Panc1 (cell line): ENCODE measurements at regions not wholly inside any gene's neighbourhood (a gene's known extent, or its start where the extent isn't known, plus 50 kb on each side); places are given as distances from the start of the nearest gene placed in this dataset.

ENCODE experiments used
- ATAC-seq: fragments of 200-7000 bp; cut with Tn5 transposase; 2 replicates; pipeline ENCODE4 v1.9.1; 2020; ENCODE audit warnings: mild to moderate bottlenecking, moderate library complexity
- BruUV-seq: library from RNA; stranded (reverse); fragments of 400-500 nt; replicated peaks from 2 replicates; lab custom pipeline; 2021; lab: Mats Ljungman, UMichigan
- CTCF ChIA-PET: fragments of 300-600 bp; sonication (Branson Sonifier 250); formaldehyde crosslinking; loops from one replicate; lab custom pipeline; 2022; ENCODE audit warnings: antibody characterized with exemption; lab: Charles Lee
- POLR2A ChIA-PET: fragments of 300-600 bp; sonication (Branson Sonifier 250); formaldehyde crosslinking; loops from one replicate; lab custom pipeline; 2022; ENCODE audit warnings: antibody characterized with exemption; lab: Charles Lee
- DNase-seq: peaks from one replicate; pipeline ENCODE4 v3.0.0-alpha.2; 2010; ENCODE audit warnings: low read depth, low spot score
- H3K27ac ChIP-seq: 2 replicates; pipeline ENCODE4 v1.5.1; 2011; ENCODE audit warnings: mild to moderate bottlenecking, low read length, inconsistent platforms
- H3K27me3 ChIP-seq: fragments of 200-500 bp; sonication (Bioruptor generic); 2 replicates; pipeline ENCODE4 v1.6.0; 2014; ENCODE audit warnings: low read length, inconsistent platforms; ENCODE audit not compliant: control insufficient read depth, insufficient read depth
- H3K36me3 ChIP-seq: fragments of 200-500 bp; sonication (Bioruptor generic); 2 replicates; pipeline ENCODE4 v1.5.1; 2014; ENCODE audit warnings: inconsistent platforms, mild to moderate bottlenecking, low read length, moderate library complexity; ENCODE audit not compliant: control insufficient read depth, insufficient read depth
- H3K4me1 ChIP-seq: 2 replicates; pipeline ENCODE4 v1.5.1; 2011; ENCODE audit warnings: inconsistent platforms, mild to moderate bottlenecking, low read length, moderate library complexity; ENCODE audit not compliant: control insufficient read depth, insufficient read depth
- H3K4me3 ChIP-seq, 2 experiments: 2 replicates each; pipeline ENCODE4 v1.5.1; 2011 to 2012; ENCODE audit warnings: low read depth in 2 of 2, low read length in 2 of 2, mild to moderate bottlenecking in 2 of 2, inconsistent platforms in 1 of 2, moderate library complexity in 1 of 2
- H3K9me3 ChIP-seq: fragments of 200-500 bp; sonication (Bioruptor generic); 2 replicates; pipeline ENCODE4 v1.5.1; 2014; ENCODE audit warnings: low read depth, mild to moderate bottlenecking, inconsistent platforms, low read length, moderate library complexity; ENCODE audit not compliant: control insufficient read depth, insufficient read depth
- POLR2AphosphoS5 ChIP-seq: IDR thresholded peaks from 2 replicates; pipeline ENCODE4 v1.6.1; 2012; ENCODE audit warnings: mild to moderate bottlenecking, low read depth, low read length, moderate library complexity
- SIN3A ChIP-seq: IDR thresholded peaks from 2 replicates; pipeline ENCODE4 v1.6.1; 2012; ENCODE audit warnings: low read depth, mild to moderate bottlenecking, low read length, moderate library complexity, borderline replicate concordance; ENCODE audit not compliant: insufficient read depth
- TCF7L2 ChIP-seq: IDR thresholded peaks from 2 replicates; pipeline ENCODE4 v1.6.1; 2011; ENCODE audit warnings: mild to moderate bottlenecking, low read depth, low read length, inconsistent platforms
- in situ Hi-C: cut with HindIII; loops from 2 replicates; pipeline ENCODE4 v1.10.0; 2016; ENCODE audit warnings: low sequenced_read_pairs, low pct_unique_long_range_greater_than_20kb
- intact Hi-C: fragments of 100-400 bp; cut with micrococcal nuclease; formaldehyde crosslinking; loops from one replicate; pipeline ENCODE4 v1.10.0; 2022; ENCODE audit not compliant: unreplicated experiment
- TF ChIP-seq, protein P1 (sequence below), 2 experiments: IDR thresholded peaks; 2 replicates each; pipeline ENCODE4 v1.6.1; 2011 to 2012; ENCODE audit warnings: low read depth in 2 of 2, control low read depth in 1 of 2, low read length in 1 of 2, mild to moderate bottlenecking in 1 of 2, moderate library complexity in 1 of 2; ENCODE audit not compliant: insufficient read depth in 1 of 2
- TF ChIP-seq, protein P2 (sequence below): fragments of 450-650 bp; IDR thresholded peaks from 2 replicates; pipeline ENCODE4 v1.5.1; 2017; ENCODE audit warnings: mild to moderate bottlenecking

DNA sequence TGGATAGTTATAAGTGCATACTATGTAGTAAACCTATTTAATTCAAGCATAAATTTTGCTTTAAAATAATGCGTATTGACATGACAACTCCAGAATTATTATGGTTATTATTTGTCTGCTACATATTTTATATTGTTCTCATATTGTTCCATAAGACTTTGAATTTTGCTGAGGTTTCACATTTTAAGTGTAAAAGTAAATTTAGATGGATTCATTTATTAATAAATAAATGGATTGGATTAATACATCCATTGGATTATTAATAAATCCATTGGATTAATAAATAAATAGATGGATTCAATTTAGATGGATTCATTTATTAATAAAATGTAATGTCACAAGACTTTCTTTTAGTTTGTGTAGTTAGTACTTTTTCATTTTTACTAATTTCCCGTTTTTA, 1768.0 kb upstream of the PCDH10 start:
- TF ChIP-seq TCF7L2 (no peak), POLR2AphosphoS5 (no peak), SIN3A (no peak)
- TF ChIP-seq, protein P1, sequence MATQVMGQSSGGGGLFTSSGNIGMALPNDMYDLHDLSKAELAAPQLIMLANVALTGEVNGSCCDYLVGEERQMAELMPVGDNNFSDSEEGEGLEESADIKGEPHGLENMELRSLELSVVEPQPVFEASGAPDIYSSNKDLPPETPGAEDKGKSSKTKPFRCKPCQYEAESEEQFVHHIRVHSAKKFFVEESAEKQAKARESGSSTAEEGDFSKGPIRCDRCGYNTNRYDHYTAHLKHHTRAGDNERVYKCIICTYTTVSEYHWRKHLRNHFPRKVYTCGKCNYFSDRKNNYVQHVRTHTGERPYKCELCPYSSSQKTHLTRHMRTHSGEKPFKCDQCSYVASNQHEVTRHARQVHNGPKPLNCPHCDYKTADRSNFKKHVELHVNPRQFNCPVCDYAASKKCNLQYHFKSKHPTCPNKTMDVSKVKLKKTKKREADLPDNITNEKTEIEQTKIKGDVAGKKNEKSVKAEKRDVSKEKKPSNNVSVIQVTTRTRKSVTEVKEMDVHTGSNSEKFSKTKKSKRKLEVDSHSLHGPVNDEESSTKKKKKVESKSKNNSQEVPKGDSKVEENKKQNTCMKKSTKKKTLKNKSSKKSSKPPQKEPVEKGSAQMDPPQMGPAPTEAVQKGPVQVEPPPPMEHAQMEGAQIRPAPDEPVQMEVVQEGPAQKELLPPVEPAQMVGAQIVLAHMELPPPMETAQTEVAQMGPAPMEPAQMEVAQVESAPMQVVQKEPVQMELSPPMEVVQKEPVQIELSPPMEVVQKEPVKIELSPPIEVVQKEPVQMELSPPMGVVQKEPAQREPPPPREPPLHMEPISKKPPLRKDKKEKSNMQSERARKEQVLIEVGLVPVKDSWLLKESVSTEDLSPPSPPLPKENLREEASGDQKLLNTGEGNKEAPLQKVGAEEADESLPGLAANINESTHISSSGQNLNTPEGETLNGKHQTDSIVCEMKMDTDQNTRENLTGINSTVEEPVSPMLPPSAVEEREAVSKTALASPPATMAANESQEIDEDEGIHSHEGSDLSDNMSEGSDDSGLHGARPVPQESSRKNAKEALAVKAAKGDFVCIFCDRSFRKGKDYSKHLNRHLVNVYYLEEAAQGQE (IDR thresholded peaks at IDR 0.05; ENCODE audit: insufficient read depth in 1 of 2, low read depth in 2 of 2, low read length in 1 of 2), result no peak
- TF ChIP-seq, protein P2, sequence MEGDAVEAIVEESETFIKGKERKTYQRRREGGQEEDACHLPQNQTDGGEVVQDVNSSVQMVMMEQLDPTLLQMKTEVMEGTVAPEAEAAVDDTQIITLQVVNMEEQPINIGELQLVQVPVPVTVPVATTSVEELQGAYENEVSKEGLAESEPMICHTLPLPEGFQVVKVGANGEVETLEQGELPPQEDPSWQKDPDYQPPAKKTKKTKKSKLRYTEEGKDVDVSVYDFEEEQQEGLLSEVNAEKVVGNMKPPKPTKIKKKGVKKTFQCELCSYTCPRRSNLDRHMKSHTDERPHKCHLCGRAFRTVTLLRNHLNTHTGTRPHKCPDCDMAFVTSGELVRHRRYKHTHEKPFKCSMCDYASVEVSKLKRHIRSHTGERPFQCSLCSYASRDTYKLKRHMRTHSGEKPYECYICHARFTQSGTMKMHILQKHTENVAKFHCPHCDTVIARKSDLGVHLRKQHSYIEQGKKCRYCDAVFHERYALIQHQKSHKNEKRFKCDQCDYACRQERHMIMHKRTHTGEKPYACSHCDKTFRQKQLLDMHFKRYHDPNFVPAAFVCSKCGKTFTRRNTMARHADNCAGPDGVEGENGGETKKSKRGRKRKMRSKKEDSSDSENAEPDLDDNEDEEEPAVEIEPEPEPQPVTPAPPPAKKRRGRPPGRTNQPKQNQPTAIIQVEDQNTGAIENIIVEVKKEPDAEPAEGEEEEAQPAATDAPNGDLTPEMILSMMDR, result no peak
- Histone ChIP-seq H3K4me3 (no peak overlapping the region), H3K27ac (no peak overlapping the region), H3K4me1 (no peaks in the 10 kb centered on the region), H3K27me3 (no peaks in the 10 kb centered on the region), H3K9me3 (no peaks in the 10 kb centered on the region), H3K36me3 (no peaks in the 10 kb centered on the region)
- no TSS peak for BruUV-seq
- intact Hi-C loops, result no loop called here
- ChIA-PET CTCF (no interaction called here), POLR2A (no interaction called here)
- ATAC-seq (no peak), DNase-seq (no peak)
- in situ Hi-C loops, result no loop called here

DNA sequence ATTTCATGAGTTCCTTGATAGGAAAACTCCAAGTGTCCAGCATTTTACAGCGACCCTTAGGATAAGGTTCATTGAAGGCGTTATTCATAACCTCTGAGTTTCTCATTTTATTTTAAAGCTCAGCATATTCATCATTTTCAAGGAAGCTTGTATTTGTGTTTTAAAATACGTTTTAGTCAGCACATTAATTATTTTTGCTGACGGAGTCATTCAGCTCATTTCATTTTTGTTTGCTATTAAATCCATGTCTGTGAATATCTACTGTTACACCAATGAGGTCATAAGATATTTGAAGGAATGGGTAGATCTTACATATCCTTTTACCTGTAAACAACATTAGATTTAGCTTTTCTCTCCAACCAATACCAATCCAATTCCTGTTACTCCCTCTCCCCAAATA, 1766.3 kb upstream of the PCDH10 start:
- ATAC-seq (no peak), DNase-seq (no peak)
- H3K27me3 ChIP-seq, result no peaks in the 10 kb centered on the region
- in situ Hi-C loops, result no loop called here
- TF ChIP-seq, protein P2, result no peak
- TF ChIP-seq POLR2AphosphoS5 (no peak), TCF7L2 (no peak), SIN3A (no peak)
- TF ChIP-seq, protein P1 (IDR thresholded peaks at IDR 0.05; ENCODE audit: insufficient read depth in 1 of 2, low read depth in 2 of 2, low read length in 1 of 2), result no peak
- no peak overlapping the region for H3K4me3 ChIP-seq
- H3K9me3 ChIP-seq, result no peaks in the 10 kb centered on the region
- no peaks in the 10 kb centered on the region for H3K36me3 ChIP-seq
- no peak overlapping the region for H3K27ac ChIP-seq
- CTCF ChIA-PET, result no interaction called here
- intact Hi-C loops, result no loop called here
- no TSS peak for BruUV-seq
- H3K4me1 ChIP-seq, result no peaks in the 10 kb centered on the region
- POLR2A ChIA-PET, result no interaction called here
